Gastroesophageal sphincter (tissue), 3 donors: ENCODE measurements at regions not wholly inside any gene's neighbourhood (a gene's known extent, or its start where the extent isn't known, plus 50 kb on each side); places are given as distances from the start of the nearest gene placed in this dataset.

Source experiments
- POLR2A ChIP-seq, 2 donors: fragments of 450-650 bp; IDR thresholded peaks; one replicate each; pipeline ENCODE4 v1.6.1; 2017; ENCODE audit warnings: antibody characterized with exemption in 2 of 2, mild to moderate bottlenecking in 2 of 2, moderate library complexity in 1 of 2
- POLR2AphosphoS5 ChIP-seq: sonication (generic); formaldehyde crosslinking; IDR thresholded peaks from one replicate; pipeline ENCODE4 v1.6.1; 2017; ENCODE audit warnings: antibody characterized with exemption
- TF ChIP-seq, protein P1 (sequence below), 4 experiments: fragments of 200-600 bp in 2 of 4; fragments of 450-650 bp in 2 of 4; sonication (generic) in 1 of 4; IDR thresholded peaks; one replicate each; pipeline ENCODE4 v1.5.1; 2017 to 2019; ENCODE audit warnings: antibody characterized with exemption in 4 of 4, mild to moderate bottlenecking in 2 of 4, moderate library complexity in 2 of 4

DNA sequence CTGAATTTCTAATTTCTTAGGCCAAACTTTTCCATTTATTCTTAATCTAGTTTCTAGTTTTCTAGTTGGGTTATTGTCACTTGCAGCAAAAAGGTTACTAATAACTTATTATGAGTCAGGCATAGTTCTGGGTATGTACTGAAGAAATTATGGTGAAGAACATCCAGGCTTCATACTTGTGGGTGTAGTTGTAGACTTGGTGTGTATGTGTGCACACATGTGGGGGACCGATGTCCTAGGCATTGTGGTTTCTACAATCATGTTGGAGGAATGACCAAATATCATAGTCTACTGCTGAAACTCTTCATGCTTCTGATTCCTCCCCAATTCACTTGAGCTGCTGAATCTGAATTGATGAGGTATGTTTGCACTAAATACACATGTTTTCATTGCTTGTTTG is 141.2 kb downstream of the PMAIP1 start:
- TF ChIP-seq, protein P1, sequence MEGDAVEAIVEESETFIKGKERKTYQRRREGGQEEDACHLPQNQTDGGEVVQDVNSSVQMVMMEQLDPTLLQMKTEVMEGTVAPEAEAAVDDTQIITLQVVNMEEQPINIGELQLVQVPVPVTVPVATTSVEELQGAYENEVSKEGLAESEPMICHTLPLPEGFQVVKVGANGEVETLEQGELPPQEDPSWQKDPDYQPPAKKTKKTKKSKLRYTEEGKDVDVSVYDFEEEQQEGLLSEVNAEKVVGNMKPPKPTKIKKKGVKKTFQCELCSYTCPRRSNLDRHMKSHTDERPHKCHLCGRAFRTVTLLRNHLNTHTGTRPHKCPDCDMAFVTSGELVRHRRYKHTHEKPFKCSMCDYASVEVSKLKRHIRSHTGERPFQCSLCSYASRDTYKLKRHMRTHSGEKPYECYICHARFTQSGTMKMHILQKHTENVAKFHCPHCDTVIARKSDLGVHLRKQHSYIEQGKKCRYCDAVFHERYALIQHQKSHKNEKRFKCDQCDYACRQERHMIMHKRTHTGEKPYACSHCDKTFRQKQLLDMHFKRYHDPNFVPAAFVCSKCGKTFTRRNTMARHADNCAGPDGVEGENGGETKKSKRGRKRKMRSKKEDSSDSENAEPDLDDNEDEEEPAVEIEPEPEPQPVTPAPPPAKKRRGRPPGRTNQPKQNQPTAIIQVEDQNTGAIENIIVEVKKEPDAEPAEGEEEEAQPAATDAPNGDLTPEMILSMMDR (IDR thresholded peaks at IDR 0.05): no peak
- no peak for TF ChIP-seq POLR2A (IDR thresholded peaks at IDR 0.05)
- TF ChIP-seq POLR2AphosphoS5: no peak
